Stimulated activated effector memory CD8-positive, alpha-beta T cell treated with anti-CD3 and anti-CD28 coated beads, Interleukin-12 subunit alpha, Interleukin-12 subunit beta, amount 100 ng/mL, for 72 hours (primary cell): ENCODE measurements at regions not wholly inside any gene's neighbourhood (a gene's known extent, or its start where the extent isn't known, plus 50 kb on each side); places are given as distances from the start of the nearest gene placed in this dataset.

ENCODE experiments used
- ATAC-seq: fragments of 150-1000 bp; cut with Tn5 transposase; 2 replicates; pipeline ENCODE4 v1.10.0; 2021
- DNase-seq, 2 donors: peaks; one replicate each; pipeline ENCODE4 v3.0.0; 2021 to 2022; ENCODE audit warnings: low spot score in 2 of 2
- H3K27ac Mint-ChIP-seq: one replicate; pipeline ENCODE4 v1.8.0; 2022; ENCODE audit warnings: mild to moderate bottlenecking, mixed read lengths
- H3K36me3 Mint-ChIP-seq: one replicate; pipeline ENCODE4 v1.8.0; 2022; ENCODE audit warnings: mild to moderate bottlenecking, mixed read lengths
- H3K4me1 Mint-ChIP-seq: one replicate; pipeline ENCODE4 v1.8.0; 2022; ENCODE audit warnings: mixed read lengths
- H3K4me3 Mint-ChIP-seq: one replicate; pipeline ENCODE4 v1.8.0; 2022; ENCODE audit warnings: mild to moderate bottlenecking, mixed read lengths
- H3K9me3 Mint-ChIP-seq: one replicate; pipeline ENCODE4 v1.8.0; 2022; ENCODE audit warnings: mixed read lengths

DNA sequence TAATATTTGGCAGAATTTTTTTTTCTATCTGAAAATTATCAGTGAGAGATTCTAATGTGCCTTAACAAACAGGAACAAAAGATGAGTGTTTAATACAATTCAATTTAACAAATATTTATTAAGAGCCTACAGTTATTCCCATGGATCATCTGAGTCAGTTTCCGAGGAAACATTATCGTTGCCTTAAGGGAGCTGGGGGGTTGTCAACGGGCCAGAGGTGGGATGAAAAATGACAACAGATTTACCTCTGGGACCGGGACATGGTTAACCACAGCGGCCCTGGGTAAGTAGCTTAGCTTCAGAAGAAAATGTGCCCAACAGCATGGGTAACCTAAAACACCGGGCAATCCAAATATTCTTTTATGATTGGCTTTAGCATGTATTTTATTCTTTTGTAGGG is 113.6 kb downstream of the DAD1 start:
- no peak for DNase-seq
- ATAC-seq, result no peak
- H3K9me3 Mint-ChIP-seq, result no peaks in the 10 kb centered on the region
- peak overlapping the region; percentile 19 for H3K4me3 Mint-ChIP-seq
- no peaks in the 10 kb centered on the region for H3K36me3 Mint-ChIP-seq
- H3K4me1 Mint-ChIP-seq, result peaks cover 7% of the 10 kb centered on the region
- H3K27ac Mint-ChIP-seq, result peak overlapping the region; percentile 17

DNA sequence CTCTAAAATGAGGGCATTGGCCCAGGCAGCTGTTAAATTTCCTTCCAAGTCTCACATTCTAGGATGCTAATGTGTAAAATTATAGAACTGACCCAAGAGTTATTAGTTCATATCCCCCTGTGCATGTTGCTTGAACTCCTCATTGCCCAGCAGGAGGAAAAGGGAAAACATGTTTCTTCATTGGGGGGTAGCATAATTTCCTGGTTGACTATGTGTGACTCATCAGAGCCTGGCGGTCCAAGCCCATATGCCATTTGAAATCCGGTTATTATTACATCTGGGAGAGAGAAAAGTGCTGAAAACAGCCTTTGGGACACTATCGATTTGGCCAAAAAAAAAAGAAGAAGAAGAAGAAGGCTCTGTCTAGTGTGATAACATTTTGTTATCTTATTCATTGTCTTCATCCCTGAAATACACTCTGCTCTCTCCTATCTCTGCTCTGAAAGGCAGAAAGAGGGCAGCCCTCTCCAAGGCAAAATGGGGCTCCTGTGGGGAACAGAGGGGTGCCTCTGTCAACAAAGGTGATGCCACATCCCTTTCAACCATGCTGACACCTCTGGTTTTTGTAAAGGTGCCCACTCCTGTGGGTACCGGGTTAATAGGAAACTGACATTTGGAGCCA is 114.2 kb downstream of the DAD1 start:
- DNase-seq (no peak), ATAC-seq (no peak)
- Mint-ChIP-seq H3K9me3 (no peaks in the 10 kb centered on the region), H3K4me3 (peak overlapping the region; percentile 19), H3K36me3 (no peaks in the 10 kb centered on the region), H3K27ac (peak overlapping the region; percentile 17), H3K4me1 (peaks cover 7% of the 10 kb centered on the region)

DNA sequence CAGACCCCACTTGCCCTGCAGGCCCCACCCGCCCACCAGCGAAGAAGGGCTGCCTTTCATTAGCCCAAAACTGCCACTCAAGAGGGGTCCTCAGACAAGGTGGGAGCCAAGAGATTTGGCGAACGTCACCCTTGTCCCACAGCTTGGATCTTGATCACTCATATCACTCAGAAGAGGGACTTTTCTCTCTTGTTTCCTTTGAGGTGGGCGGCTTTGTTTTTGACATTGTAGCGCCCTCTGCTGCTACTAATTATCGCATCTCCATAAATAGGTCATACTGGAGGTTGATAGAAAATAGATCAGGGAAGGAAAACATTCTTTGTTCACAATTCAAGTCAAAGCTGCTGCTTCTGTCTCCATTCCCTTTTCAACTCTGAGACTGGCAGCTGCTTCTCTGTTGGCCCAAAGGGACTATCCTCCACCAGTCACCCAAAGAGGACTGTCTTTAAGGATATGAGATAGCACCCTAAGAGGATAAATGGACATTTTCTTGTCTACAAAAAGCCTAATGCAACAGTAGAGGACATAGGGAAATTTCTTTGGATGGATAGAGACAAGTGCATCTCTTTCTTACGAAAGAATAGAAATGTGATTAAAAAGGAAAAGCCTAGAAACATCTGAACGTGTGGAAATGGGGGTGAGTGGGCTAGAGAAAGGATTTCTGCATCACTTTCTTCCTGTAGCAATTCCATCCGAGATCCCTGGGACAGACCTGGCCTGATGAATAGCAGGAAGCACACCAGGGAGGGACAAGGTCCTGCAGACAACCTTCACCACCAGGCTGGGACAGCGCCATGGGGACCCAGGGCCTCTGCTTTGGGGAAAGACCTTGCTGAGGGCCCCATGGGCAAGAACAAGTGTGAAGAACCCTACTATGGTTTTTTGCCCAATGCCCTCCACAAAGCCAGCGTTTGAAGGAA is 115.8 kb downstream of the DAD1 start:
- Mint-ChIP-seq H3K4me3 (no peak overlapping the region), H3K36me3 (no peaks in the 10 kb centered on the region), H3K4me1 (peaks cover 7% of the 10 kb centered on the region), H3K9me3 (no peaks in the 10 kb centered on the region), H3K27ac (no peak overlapping the region)
- ATAC-seq (no peak), DNase-seq (no peak)

DNA sequence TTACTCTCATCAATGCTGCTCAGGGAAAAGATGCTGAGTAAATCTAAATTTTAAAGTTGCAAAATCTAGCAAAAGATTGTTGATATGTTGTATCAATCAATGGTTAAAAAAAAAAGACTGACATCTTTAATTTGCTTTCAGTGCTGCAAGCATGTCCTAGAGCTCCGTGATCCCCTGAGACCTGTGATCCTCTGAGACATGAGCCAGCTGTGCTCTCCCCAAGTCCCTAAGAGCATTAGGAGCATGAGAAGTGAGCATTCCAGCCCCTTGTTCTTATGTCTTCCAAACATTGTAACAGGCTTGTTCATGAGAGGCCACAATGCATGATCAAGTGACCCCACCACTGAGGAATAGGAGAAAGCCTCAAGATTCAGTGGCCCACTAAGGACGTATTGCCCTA is 116.6 kb downstream of the DAD1 start:
- Mint-ChIP-seq H3K4me3 (no peak overlapping the region), H3K36me3 (no peaks in the 10 kb centered on the region), H3K27ac (no peak overlapping the region), H3K9me3 (no peaks in the 10 kb centered on the region), H3K4me1 (peaks cover 7% of the 10 kb centered on the region)
- DNase-seq (no peak), ATAC-seq (no peak)

DNA sequence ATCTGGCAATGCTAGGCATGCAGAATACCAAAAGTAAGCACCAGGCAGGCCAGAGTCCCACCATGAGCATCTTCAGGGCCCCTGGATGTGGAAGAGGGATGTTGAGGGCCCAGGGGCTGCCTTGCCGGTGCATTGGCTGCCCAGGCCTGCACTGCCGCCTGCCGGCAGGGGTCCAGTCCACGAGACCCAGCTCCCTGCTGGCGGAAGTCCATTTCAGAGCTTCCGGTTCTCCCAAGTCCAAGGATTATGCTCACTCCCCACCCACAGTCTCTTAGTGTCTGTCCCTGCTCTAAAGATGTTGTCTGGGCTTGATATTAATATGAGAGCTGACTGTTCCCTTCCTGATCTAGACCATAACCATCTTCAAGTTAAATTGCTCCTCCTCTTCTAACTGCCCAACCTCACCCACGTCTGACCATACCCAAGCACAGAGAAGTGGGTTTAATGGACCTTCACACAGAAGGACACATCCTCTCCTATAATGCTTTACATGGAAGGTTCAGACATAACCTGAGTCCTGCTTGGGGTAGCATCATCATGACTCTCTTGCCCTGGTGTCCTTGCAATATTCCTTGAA is 117.4 kb downstream of the DAD1 start:
- no peak overlapping the region for H3K27ac Mint-ChIP-seq
- ATAC-seq (no peak), DNase-seq (no peak)
- peaks cover 7% of the 10 kb centered on the region for H3K4me1 Mint-ChIP-seq
- no peaks in the 10 kb centered on the region for H3K9me3 Mint-ChIP-seq
- no peak overlapping the region for H3K4me3 Mint-ChIP-seq
- H3K36me3 Mint-ChIP-seq, result no peaks in the 10 kb centered on the region

DNA sequence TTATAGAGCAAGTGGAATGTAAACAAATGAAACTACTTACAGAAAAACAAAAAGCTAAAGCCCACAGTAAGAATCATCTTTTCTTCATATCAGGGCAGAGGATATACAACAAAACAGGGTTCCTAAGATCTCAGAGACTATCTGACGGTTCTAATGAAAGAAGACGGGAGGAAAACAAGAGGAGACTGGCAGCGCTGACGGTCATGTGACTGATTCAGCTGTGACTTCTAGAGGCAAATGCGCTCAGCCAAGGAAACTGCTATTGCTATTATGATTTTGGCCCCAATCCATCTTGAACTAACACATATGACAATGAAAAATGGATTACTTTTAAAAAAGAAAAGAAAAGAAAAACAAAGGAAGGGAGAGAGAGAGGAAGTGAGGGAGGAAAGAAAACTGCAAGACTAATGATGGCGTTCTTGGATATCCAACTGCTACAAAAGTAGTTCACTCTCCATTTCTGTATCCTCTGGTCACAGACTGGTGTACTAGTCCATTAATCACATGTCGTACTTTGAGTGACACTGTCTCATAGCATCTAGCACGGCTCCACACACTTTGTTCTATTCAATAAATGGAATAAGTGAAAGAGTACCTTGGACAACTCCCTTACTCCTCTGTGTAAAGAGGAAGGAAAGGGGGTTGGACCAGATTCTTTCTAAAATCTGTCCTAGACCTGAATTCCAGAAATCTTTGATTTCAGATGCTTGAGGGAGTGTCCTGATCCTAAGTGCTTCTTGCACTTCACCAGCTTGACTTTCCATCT is 119.3 kb downstream of the DAD1 start:
- peak overlapping the region; percentile 45 for H3K4me3 Mint-ChIP-seq
- H3K27ac Mint-ChIP-seq, result peak overlapping the region; percentile 40
- no peak for DNase-seq

DNA sequence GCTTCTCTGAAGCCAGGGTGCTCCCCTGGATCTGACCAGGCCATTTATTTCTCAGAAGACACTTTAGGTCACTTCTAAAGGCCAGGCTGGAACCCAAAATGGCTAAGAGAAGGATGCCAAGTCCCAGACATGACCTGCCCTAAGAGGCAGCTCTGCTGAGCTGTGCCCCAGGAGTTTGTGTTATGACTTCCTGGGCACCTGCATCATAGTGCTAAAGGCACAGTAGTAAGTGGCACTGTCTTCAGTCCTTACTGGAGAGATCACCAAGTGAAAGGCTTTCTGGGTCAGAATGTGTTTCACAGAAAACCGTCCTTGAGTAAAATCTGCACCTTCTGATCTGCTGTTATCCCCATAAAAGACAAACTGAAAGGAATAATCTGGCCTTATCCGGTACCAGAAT is 120.2 kb downstream of the DAD1 start:
- H3K27ac Mint-ChIP-seq, result peak overlapping the region; percentile 40
- H3K4me1 Mint-ChIP-seq, result peaks cover 7% of the 10 kb centered on the region
- H3K36me3 Mint-ChIP-seq, result no peaks in the 10 kb centered on the region
- H3K4me3 Mint-ChIP-seq, result peak overlapping the region; percentile 45
- H3K9me3 Mint-ChIP-seq, result no peaks in the 10 kb centered on the region
- DNase-seq (no peak), ATAC-seq (no peak)

More for the DNA sequence above, 119.3 kb downstream of the DAD1 start:
- H3K4me1 Mint-ChIP-seq, result peaks cover 7% of the 10 kb centered on the region
- no peak for ATAC-seq
- H3K36me3 Mint-ChIP-seq, result no peaks in the 10 kb centered on the region
- no peaks in the 10 kb centered on the region for H3K9me3 Mint-ChIP-seq

DNA sequence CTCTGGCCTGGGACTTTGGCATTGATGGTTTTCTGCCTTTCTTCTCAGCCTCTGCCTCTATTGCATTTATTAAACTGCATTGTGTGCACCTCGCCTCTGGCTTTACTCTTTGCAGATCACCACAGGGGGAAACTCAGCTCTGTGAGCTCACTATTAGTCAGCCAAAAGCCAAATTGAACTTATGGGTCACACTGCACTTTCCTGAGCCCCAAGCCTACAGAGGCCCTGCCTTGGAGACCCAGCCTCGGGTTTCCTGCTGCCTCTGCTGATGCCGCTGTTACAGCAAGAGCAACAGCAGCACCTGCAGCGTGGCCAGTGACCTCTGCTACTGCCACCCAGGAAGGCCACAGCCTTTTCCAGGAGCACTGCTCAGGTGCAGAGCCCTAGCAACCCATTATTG is 122.5 kb downstream of the DAD1 start:
- Mint-ChIP-seq H3K27ac (no peak overlapping the region), H3K9me3 (no peaks in the 10 kb centered on the region), H3K4me3 (no peak overlapping the region), H3K4me1 (peaks cover 7% of the 10 kb centered on the region), H3K36me3 (no peaks in the 10 kb centered on the region)
- ATAC-seq, result peak; percentile 55
- DNase-seq, result no peak

DNA sequence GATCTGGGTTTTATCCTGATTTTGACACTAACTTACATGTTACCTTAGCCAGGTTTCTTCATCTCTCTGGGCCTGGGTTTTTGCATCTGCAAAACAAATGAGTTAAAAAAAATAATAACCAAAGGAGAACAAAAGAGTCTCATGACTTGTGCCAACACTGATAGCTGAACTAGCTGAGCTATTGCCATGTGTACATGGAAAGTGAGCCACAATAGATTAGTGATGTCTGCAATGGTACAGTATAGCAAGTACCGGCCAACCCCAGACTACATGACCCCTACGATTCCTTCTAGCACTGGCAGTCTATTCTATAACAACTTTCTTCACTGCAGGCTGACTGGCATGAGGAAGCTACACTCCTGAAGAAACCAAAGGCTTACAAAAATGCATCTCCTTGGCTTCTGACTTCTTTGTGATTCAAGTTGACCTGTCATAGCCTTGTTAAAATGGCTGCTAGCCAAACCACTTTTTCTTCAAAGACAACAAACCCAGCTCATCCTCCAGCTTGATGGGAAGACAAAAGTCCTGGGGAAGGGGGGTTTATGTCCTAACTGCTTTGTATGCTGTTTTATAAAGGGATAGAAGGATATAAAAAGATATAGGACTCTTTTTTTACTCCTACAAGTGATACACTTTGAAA is 123.7 kb downstream of the DAD1 start:
- Mint-ChIP-seq H3K4me1 (no peaks in the 10 kb centered on the region), H3K36me3 (no peaks in the 10 kb centered on the region)

DNA sequence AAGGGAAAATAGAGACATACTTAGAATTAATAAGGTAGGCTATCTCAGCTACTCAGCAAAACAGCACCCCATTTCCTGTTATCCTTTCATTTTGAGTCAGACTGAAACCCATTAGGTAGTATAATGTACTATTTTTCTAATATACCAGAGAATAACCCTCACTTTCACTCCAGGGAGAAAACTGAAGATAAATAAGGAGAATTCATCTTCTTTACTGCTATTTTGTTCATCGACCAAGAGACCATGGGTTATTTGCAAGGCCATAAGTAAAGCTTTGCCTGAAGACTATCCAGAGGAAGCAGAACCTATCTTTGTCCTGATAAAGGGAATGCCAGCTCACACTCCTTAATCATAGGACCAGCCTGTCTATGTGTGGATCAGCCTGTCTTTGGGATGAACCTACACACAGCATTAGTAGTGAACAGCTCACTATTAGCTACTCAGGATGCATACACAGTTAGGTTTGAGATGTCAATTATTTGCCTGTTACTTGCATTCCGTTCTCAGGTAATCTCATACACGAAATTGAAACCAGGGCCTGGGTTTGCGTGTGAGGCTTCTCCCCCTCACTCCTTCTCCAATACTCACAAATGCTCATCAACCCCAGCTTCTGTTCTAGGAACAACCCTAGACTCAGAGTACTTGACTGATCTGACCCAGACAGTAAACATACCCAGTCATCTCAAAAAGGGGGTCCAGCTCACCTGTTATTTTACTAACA is 124.4 kb downstream of the DAD1 start:
- no peak overlapping the region for H3K27ac Mint-ChIP-seq
- H3K4me3 Mint-ChIP-seq, result no peak overlapping the region
- no peaks in the 10 kb centered on the region for H3K4me1 Mint-ChIP-seq
- ATAC-seq (peak; percentile 44), DNase-seq (no peak)
- no peaks in the 10 kb centered on the region for H3K9me3 Mint-ChIP-seq
- H3K36me3 Mint-ChIP-seq, result no peaks in the 10 kb centered on the region

More for the DNA sequence above, 123.7 kb downstream of the DAD1 start:
- ATAC-seq, result no peak
- Mint-ChIP-seq H3K9me3 (no peaks in the 10 kb centered on the region), H3K4me3 (no peak overlapping the region), H3K27ac (no peak overlapping the region)
- no peak for DNase-seq

DNA sequence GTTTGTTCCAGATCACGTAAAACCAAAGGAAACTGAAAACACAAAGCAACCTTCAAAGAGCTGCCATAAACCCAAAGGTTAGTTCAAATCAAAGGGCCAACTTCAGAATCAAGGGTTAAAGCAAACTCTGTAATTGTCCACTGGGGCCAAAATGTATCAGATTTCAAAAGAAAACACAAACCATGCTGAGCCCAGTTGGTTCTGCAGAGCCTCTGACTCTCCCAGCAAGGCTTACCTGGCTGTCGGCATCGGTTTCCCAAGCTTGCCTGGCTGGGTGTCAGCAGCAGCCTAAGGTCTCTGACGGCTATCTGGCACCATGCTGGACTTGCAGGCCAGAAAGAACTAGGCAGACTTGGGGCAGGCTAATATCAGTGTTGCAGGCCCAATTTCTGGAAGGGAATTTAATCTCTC is 125.3 kb downstream of the DAD1 start:
- Mint-ChIP-seq H3K4me3 (no peak overlapping the region), H3K9me3 (no peaks in the 10 kb centered on the region), H3K4me1 (no peaks in the 10 kb centered on the region), H3K27ac (no peak overlapping the region), H3K36me3 (peaks cover 3% of the 10 kb centered on the region)
- DNase-seq (no peak), ATAC-seq (no peak)

DNA sequence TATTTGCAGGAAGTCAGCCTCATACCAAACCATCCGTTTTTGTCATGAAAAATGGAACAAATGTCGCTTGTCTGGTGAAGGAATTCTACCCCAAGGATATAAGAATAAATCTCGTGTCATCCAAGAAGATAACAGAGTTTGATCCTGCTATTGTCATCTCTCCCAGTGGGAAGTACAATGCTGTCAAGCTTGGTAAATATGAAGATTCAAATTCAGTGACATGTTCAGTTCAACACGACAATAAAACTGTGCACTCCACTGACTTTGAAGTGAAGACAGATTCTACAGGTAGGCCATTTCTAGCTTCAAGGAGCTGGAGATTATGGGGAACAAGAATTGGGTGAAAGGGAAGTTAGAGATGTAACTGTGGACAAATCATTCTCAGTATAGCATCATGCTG is 126.1 kb downstream of the DAD1 start:
- Mint-ChIP-seq H3K4me1 (no peaks in the 10 kb centered on the region), H3K27ac (no peak overlapping the region), H3K36me3 (peaks cover 8% of the 10 kb centered on the region), H3K4me3 (no peak overlapping the region), H3K9me3 (no peaks in the 10 kb centered on the region)
- no peak for DNase-seq
- no peak for ATAC-seq

DNA sequence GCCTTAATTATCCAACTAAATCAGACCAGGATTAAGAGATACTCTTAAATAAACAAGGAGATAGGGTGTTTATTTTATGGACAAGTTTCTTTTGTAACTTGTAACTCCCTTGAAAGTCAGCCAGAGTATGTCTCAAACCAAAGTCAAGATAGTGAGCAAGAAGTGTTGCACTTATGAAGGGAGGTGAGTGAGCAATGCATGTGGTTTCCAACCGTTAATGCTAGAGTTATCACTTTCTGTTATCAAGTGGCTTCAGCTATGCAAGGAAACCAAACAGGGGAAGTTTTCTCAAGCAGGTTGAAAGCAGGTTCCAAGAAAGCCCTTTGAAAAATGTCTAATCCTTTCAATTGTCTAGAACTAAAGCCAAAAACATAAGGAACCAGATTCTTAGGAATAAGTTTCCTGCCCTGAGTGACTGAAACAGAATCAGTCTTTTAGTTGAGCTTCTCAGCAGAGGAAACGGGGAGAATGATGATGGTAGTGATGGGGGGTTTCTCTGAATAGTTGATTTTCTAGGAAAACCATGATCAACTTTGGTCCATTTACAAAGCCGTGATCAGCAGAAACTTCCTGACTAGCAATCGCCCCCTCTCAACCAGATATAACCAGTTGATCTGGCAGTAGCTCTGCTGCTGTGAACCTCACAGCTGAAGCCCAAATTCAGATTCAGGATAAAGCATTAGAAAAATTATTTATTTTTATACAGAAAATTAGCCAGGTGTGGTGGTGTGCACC is 128.4 kb downstream of the DAD1 start:
- H3K4me1 Mint-ChIP-seq, result no peaks in the 10 kb centered on the region
- no peaks in the 10 kb centered on the region for H3K9me3 Mint-ChIP-seq
- DNase-seq (no peak), ATAC-seq (peak; percentile 51)
- H3K4me3 Mint-ChIP-seq, result no peak overlapping the region
- H3K36me3 Mint-ChIP-seq, result peaks cover 11% of the 10 kb centered on the region
- no peak overlapping the region for H3K27ac Mint-ChIP-seq

DNA sequence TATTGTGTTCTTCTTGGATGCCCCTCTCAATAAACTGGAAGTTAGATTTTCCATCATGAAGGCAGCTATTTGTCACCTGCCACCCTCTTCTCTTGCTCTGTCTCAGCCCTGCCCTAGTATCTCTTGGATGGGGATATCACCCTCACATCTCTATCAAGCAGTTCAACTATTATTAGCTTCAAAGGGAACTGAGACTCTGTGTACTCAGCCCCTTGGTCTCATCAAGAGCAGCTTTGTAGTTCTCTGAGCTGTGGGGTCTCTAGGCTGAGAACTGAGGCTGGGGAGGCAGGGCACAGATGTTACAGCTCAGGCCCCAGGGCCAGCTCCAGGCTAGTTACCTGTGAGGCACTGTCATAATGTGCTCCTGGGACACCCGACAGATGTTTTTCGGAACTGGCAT is 130.3 kb downstream of the DAD1 start:
- Mint-ChIP-seq H3K4me3 (no peak overlapping the region), H3K27ac (no peak overlapping the region), H3K4me1 (no peaks in the 10 kb centered on the region)

More for the DNA sequence above, 130.3 kb downstream of the DAD1 start:
- H3K9me3 Mint-ChIP-seq, result no peaks in the 10 kb centered on the region
- H3K36me3 Mint-ChIP-seq, result peaks cover 11% of the 10 kb centered on the region
- no peak for DNase-seq
- no peak for ATAC-seq
